HG02588 (cell line): ENCODE measurements at regions not wholly inside any gene's neighbourhood (a gene's known extent, or its start where the extent isn't known, plus 50 kb on each side); places are given as distances from the start of the nearest gene placed in this dataset.
"Not testable (repeated sequence)": the region's sequence is repeated elsewhere in the genome, so short reads cannot be mapped to it uniquely, and the experiment has no call there.

Source experiments
- ATAC-seq: cut with Tn5 transposase; IDR thresholded peaks from one replicate; pipeline ENCODE4 v1.9.1; 2021; ENCODE audit warnings: mild to moderate bottlenecking, moderate library complexity; ENCODE audit not compliant: unreplicated experiment

- no peak for ATAC-seq
These were observed 174.3 kb downstream of the TFAP2B start for GRCh38 chr6:50992704-50993625.

GRCh38 chr6:50993941-50994720, 175.5 kb downstream of the TFAP2B start:
- ATAC-seq, result no peak

DNA sequence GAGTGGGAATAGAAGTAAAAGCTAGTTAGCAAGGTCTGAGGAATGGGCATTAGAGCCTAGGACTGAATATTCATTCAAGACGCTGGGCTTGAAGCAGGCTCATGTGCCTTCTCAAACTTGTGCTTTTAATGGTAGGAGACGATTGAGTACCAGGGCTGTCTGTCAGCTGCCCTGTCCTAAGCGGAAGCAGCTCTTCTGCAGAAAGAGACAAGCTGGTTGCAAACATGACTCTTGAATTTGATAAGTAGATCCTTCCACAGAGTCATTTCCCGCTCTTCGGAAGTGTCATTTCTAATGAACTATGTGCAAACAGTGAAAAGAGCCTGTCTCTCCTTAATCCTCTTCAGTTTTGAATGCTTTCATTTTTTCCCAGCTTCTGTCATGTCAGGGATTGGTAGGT, 176.4 kb downstream of the TFAP2B start:
- ATAC-seq, result no peak

DNA sequence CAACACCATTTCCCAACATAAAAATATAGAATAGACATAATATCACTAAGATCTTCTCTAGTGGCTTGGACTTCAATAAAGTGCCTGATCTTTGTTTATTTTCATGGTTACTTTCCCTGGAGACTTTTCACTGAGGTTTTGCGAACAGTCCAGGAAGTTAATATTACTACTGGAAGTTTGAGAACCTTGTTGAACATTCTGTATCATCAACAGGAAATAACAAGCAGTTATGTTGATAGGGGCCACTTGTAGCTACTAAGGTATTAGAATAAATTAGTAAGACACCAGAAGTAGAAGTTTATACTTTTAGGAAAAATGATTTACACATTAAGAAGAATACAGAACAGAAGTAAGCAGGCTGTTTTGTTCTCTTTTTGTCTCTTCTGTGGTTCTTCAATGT, 180.2 kb downstream of the TFAP2B start:
- no peak for ATAC-seq

DNA sequence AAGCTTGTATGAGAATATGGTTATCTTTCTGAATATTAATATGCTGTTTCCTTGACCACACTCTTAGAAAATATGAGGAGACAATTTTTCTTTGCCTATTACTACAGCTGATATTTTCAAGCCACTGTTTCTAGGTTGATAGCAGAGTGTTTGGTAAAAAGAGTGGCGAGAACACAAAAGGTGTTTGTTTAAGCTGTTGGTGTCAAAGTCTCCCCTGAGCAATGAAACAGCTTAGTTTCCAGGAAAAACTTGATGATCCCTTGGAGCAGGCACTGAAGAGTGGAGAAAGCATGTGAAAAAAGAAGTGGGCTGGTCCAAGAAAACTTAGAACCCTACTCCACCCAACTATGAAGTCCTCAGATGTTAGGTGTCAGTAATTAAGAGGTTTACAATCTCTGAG, 182.7 kb downstream of the TFAP2B start:
- ATAC-seq, result no peak

DNA sequence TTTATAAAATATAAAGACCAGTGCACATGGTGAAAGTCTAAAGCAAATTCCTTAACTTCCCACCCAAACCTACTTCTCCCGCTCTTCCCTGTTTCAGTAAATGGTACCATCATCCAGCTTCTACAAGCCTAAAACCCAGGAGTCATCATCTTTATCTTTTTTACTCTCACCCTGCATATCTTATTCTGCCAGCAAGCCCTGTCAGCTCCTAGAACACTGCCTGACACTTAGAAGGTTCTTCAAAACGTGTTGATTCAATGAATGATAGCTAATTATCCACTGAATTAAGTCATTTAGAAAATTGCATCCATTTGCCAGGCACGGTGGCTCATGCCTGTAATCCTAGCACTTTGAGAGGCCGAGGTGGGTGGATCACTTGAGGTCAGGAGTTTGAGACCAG, 185.7 kb downstream of the TFAP2B start:
- no peak for ATAC-seq

- ATAC-seq, result no peak
These were observed 187.1 kb downstream of the TFAP2B start for GRCh38 chr6:51005779-51006178.

DNA sequence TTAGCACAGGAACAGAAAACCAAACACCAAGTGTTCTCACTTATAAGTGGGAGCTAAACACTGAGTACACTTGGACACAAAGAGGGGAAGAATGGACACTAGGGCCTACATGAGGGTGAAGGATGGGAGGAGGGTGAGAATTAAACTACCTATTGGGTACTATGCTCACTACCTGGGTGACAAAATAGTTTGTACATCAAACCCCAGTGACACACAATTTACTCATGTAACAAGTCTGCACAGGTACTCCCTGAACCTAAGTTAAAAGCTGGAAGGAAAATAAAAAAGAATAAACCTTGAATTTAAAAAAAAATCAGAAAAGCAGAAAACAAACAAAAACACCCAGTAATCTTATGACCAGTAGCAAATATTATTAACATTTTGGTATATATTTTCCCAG, 188.6 kb downstream of the TFAP2B start:
- ATAC-seq, result no peak

DNA sequence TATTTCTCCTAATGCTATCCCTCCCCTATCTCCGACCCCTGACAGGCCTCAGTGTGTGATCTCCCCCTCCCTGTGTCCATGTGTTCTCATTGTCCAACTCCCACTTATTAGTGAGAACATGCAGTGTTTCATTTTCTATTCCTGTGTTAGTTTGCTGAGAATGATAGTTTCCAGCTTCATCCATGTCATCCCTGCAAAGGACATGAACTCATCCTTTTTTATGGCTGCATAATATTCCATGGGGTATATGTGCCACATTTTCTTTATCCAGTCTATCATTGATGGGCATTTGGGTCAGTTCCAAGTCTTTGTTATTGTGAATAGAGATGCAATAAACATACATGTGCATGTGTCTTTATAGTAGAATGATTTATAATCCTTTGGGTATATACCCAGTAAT, 190.0 kb downstream of the TFAP2B start:
- not testable (repeated sequence) for ATAC-seq

DNA sequence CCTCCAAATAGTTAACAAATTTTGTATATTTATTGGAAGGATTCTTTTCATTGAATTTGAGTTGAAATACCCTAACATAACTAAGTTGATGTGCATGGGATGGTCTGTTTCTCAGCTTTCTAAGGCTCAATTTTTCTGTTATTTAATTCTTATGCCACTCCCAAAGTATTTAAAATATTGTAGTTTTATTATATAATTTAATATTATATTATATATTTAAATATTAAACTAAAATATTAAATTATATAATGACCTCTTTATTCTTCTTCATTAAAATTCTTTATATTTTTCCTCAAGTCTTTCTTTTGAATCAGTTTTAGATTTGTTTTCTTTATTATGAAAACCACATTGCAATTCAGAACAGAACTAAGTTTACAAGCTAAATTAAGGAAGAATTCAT, 194.7 kb downstream of the TFAP2B start:
- ATAC-seq, result no peak

- ATAC-seq, result no peak
These were observed 196.7 kb downstream of the TFAP2B start for GRCh38 chr6:51015394-51015793.

DNA sequence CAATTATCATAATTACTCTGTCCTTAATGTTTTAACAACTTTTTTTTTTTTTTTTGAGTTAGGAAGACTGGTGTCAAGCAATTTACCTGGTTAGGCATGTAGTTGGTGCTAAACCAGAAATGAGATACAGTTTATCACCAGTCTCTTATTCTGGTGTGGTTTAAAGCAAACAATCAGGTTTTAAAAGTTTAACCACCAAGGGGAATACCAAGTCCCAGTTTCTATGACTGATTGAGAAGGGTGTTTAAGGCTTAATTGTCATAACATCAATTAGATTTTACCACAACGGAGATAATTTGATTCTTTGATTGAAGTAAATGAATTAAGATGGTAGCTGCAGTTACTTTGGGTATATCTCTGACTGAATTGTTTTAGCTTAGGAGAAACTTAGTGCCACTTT, 197.8 kb downstream of the TFAP2B start:
- ATAC-seq, result no peak

- ATAC-seq, result no peak
These were observed 201.1 kb downstream of the TFAP2B start for GRCh38 chr6:51019806-51020205.

DNA sequence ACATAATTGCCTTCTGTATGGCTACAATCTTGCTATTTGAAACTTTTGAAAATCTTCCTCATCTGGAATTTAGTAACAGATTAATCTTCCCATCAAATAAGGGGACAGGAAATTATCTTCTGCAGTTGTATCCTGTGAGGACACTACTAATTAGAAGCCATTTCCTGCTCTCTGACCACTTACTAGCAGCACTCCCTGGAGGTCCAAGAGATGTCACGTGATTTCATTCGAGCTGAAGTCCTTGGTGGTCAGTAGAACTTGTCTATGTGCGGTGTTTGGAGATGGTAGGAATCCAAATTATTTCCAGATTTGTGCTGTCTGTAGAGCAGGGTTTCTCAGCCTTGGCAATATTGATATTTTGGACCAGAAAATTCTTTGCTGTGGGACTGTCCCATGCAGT, 202.5 kb downstream of the TFAP2B start:
- ATAC-seq, result no peak

GRCh38 chr6:51024126-51024525, 205.5 kb downstream of the TFAP2B start:
- no peak for ATAC-seq

DNA sequence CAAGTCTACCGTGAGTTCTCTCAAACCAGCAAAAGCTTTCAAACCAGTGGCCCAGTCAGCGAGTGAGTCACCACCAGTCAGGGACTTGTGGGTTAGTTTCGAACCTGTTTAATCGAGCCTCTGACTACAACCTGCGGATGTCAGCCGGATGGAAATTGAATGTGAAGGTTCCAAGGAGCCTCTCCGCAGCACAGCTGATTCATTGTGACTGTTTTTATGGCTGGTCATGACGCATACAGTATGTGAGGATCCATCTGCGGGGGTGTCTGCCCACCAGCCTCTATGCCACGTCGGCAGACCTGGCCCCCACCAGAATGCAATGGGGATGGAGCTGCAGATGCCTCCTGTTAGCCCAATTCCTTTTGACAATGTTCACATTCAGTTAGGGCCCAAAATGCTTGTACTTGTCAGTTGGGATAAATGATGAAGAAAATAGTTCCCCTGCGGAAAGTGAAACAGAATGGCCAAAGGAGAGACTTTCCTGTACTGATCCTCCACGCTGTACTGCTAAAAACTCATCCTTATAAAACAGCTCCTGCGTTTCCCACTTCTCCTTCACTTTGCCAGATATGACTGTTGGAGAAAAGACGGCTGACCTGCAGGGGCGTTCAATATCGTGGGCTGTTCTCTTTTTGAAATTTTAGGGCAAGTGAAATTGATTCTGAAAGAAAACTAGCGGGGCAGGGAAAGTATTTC, 206.6 kb downstream of the TFAP2B start:
- no peak for ATAC-seq

DNA sequence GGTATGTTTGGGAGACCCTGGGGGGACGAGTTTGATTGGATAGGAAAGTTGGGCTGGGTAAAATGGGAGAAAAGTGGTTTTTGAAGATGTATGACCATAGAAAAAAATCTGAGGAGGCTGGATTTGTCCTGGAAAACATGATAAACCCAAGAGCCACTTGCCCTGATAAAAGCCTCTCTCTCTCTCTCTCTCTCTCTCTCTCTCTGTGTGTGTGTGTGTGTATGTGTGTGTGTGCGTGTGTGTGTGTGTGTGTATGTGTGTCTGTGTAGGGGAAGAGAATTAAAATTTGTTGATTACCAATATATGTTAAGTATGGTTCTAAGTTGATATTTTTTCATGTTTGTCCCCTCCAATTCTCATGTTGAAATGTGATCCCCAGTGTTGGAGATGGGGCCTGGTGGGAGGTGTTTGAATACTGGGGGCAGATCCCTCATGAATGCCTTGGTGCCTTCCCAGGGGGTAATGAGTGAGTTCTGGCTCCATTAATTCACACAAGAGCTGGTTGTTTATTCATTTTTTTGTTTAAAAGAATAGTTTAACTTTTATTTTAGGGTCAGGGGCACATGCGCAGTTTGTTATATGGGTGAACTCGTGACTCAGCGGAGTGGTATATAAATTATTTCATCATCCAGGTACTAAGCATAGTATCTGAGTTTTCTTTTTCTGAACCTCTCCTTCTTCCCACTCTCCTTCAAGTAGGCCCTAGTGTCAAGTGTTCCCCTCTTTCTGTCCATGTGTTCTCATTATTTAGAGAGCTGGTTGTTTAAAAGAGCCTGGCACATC, 208.8 kb downstream of the TFAP2B start:
- no peak for ATAC-seq

GRCh38 chr6:51028276-51028675, 209.6 kb downstream of the TFAP2B start:
- no peak for ATAC-seq

DNA sequence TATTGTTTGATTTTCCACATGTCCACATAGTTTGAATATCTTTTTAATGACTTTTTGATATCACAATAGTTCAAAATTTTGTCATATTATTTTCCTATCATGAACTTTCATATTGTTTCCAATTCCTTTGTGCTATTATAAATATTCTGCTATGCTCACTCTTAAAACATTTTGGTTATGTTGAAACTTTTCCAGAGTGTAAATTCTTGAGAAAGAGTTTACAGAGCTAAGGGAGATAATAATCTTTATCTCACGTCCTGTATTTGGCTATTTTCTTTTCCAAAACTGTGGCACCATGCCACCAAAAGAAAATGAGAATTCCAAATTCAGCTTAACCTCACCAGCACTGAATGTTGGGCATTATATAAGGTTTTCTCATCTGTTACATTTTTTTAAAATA, 210.9 kb downstream of the TFAP2B start:
- no peak for ATAC-seq

DNA sequence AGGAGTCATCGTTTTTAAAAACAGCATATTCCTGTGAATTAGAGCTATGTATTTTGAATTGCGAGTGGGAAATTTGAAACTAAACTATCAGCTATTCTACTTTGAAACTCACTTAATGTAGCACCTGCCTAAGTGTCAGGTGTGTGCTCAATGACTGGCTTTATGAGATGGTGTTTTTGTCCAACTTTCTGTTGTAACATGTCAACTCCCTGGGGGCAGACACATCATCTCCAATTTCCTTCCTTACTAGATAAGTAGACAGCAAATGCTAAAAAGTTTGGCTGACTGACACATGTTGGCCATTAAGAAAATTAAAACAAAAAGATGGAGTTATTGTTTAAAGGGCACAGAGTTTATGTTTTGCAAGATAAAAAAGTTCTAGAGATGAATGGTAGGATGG, 226.9 kb downstream of the TFAP2B start:
- ATAC-seq, result no peak
